ENCODE measurements at regions not wholly inside any gene's neighbourhood (a gene's known extent, or its start where the extent isn't known, plus 50 kb on each side); places are given as distances from the start of the nearest gene placed in this dataset.

DNA sequence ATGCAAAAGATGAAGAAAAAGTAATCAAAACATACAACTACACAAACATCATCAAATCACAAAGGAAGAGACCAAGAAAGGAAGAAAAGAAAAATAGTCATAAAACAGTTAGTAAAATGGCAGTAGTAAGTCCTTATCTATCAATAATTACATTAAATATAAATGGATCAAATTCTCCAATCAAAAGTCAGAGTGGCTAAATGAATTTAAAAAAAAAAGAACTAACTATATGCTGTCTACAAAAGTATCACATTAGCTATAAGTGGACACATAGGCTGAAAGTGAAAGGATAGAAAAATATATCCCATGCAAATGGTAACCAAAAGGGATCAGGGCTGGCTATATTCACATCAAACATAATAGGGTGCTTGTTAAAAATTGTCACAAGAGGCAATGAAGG lies 116.5 kb downstream of the NOL4 start:
- Histone ChIP-seq H3K36me3 (replicated peaks; ENCODE audit: insufficient read depth, low read length) (no peaks in the 10 kb centered on the region), H3K27me3 (replicated peaks; ENCODE audit: insufficient read depth, low read length) (no peaks in the 10 kb centered on the region)
- TF ChIP-seq CTCF (IDR thresholded peaks at IDR 0.05; ENCODE audit: low read length), result no peak
- TF ChIP-seq EZH2 (optimal IDR thresholded peaks at IDR 0.05; ENCODE audit: low read depth, low read length), result no peak
- TF ChIP-seq EZH2phosphoT487 (IDR thresholded peaks at IDR 0.05; ENCODE audit: low read length), result no peak

GRCh38 chr18:34098109-34098508 lies 126.6 kb downstream of the NOL4 start:
- no peaks in the 10 kb centered on the region for H3K4me1 ChIP-seq (ENCODE audit: low read length)
- H3K4me3 ChIP-seq (ENCODE audit: low read length), result no peak overlapping the region
- H3K4me2 ChIP-seq (ENCODE audit: low read depth, low read length), result no peak overlapping the region
- no peak overlapping the region for H3K27ac ChIP-seq (ENCODE audit: low read length)
- no peaks in the 10 kb centered on the region for H3K27me3 ChIP-seq (replicated peaks; ENCODE audit: insufficient read depth, low read length)
- H3K9ac ChIP-seq (ENCODE audit: low read length), result no peak overlapping the region
- no peaks in the 10 kb centered on the region for H3K79me2 ChIP-seq (ENCODE audit: low read length)
- no peak overlapping the region for H2AFZ ChIP-seq (ENCODE audit: low read length)
- no peak for TF ChIP-seq EZH2phosphoT487 (IDR thresholded peaks at IDR 0.05; ENCODE audit: low read length)
- TF ChIP-seq EZH2 (optimal IDR thresholded peaks at IDR 0.05; ENCODE audit: low read depth, low read length), result no peak
- no peak for TF ChIP-seq CTCF (IDR thresholded peaks at IDR 0.05; ENCODE audit: low read length)
- no peaks in the 10 kb centered on the region for H3K9me2 ChIP-seq (replicated peaks; ENCODE audit: insufficient read depth, low read length)
- no peaks in the 10 kb centered on the region for H4K20me1 ChIP-seq (ENCODE audit: insufficient read depth, low read length)
- no peaks in the 10 kb centered on the region for H3K36me3 ChIP-seq (replicated peaks; ENCODE audit: insufficient read depth, low read length)
- DNase-seq, result no peak
- H3F3A ChIP-seq (ENCODE audit: insufficient read depth, low read length), result no peaks in the 10 kb centered on the region
- no peaks in the 10 kb centered on the region for H3K9me3 ChIP-seq (replicated peaks; ENCODE audit: insufficient read depth, low read length)

More for the DNA sequence above, 116.5 kb downstream of the NOL4 start:
- Histone ChIP-seq H2AFZ (ENCODE audit: low read length) (no peak overlapping the region), H3K9me2 (replicated peaks; ENCODE audit: insufficient read depth, low read length) (no peaks in the 10 kb centered on the region), H3F3A (ENCODE audit: insufficient read depth, low read length) (no peaks in the 10 kb centered on the region), H3K4me3 (ENCODE audit: low read length) (no peak overlapping the region), H3K9ac (ENCODE audit: low read length) (no peak overlapping the region), H3K4me1 (ENCODE audit: low read length) (no peaks in the 10 kb centered on the region), H3K27ac (ENCODE audit: low read length) (no peak overlapping the region), H3K9me3 (replicated peaks; ENCODE audit: insufficient read depth, low read length) (no peaks in the 10 kb centered on the region), H3K79me2 (ENCODE audit: low read length) (no peaks in the 10 kb centered on the region), H3K4me2 (ENCODE audit: low read depth, low read length) (no peak overlapping the region), H4K20me1 (ENCODE audit: insufficient read depth, low read length) (no peaks in the 10 kb centered on the region)
- no peak for DNase-seq

DNA sequence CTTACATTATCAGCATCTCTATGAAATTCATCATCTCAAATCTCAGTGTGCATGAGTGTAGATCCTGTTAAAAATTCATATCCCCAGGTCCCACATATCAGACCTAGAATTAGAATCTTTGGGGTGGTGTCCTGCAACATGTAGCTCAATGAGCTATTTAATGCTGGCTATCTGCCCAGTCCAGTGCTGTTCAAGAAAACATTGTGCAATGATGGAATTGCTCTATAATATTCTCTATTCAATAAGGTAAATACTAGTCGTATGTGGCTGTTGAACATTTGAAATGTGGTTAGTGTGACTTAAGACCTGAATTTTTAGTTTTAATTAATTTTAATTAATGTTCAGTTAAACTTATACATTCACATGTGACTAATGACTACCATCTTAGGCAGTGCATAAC lies 127.4 kb downstream of the NOL4 start:
- H3K9me2 ChIP-seq (replicated peaks; ENCODE audit: insufficient read depth, low read length), result no peaks in the 10 kb centered on the region
- H3K4me2 ChIP-seq (ENCODE audit: low read depth, low read length), result no peak overlapping the region
- no peak overlapping the region for H3K4me3 ChIP-seq (ENCODE audit: low read length)
- no peaks in the 10 kb centered on the region for H3K79me2 ChIP-seq (ENCODE audit: low read length)
- no peaks in the 10 kb centered on the region for H3K4me1 ChIP-seq (ENCODE audit: low read length)
- H3K27me3 ChIP-seq (replicated peaks; ENCODE audit: insufficient read depth, low read length), result no peaks in the 10 kb centered on the region
- H4K20me1 ChIP-seq (ENCODE audit: insufficient read depth, low read length), result no peaks in the 10 kb centered on the region
- no peaks in the 10 kb centered on the region for H3K36me3 ChIP-seq (replicated peaks; ENCODE audit: insufficient read depth, low read length)
- H3K27ac ChIP-seq (ENCODE audit: low read length), result no peak overlapping the region
- no peak overlapping the region for H2AFZ ChIP-seq (ENCODE audit: low read length)
- DNase-seq, result no peak
- no peaks in the 10 kb centered on the region for H3F3A ChIP-seq (ENCODE audit: insufficient read depth, low read length)
- no peak for TF ChIP-seq CTCF (IDR thresholded peaks at IDR 0.05; ENCODE audit: low read length)
- TF ChIP-seq EZH2phosphoT487 (IDR thresholded peaks at IDR 0.05; ENCODE audit: low read length), result no peak
- no peak for TF ChIP-seq EZH2 (optimal IDR thresholded peaks at IDR 0.05; ENCODE audit: low read depth, low read length)
- no peaks in the 10 kb centered on the region for H3K9me3 ChIP-seq (replicated peaks; ENCODE audit: insufficient read depth, low read length)
- H3K9ac ChIP-seq (ENCODE audit: low read length), result no peak overlapping the region
